ENCODE measurements at regions not wholly inside any gene's neighbourhood (a gene's known extent, or its start where the extent isn't known, plus 50 kb on each side); places are given as distances from the start of the nearest gene placed in this dataset.

- Histone ChIP-seq H3K36me3 (ENCODE audit: control insufficient read depth, insufficient read depth, low read length) (no peaks in the 10 kb centered on the region), H3K27ac (ENCODE audit: low read length) (no peak overlapping the region), H3K4me3 (ENCODE audit: low read depth in 2 of 2, low read length in 2 of 2) (no peak overlapping the region), H3K9me3 (ENCODE audit: control insufficient read depth, insufficient read depth, low read depth, low read length) (no peaks in the 10 kb centered on the region), H3K4me1 (ENCODE audit: control insufficient read depth, insufficient read depth, low read length) (no peaks in the 10 kb centered on the region), H3K27me3 (ENCODE audit: control insufficient read depth, insufficient read depth, low read length) (no peaks in the 10 kb centered on the region)
- POLR2A ChIA-PET, result no interaction called here
- BruUV-seq (replicated peaks), result no TSS peak
- no peak for DNase-seq (ENCODE audit: low read depth, low spot score)
- intact Hi-C loops (cut with micrococcal nuclease; ENCODE audit: unreplicated experiment) (no loop called here), in situ Hi-C loops (cut with HindIII; ENCODE audit: low pct_unique_long_range_greater_than_20kb, low sequenced_read_pairs) (no loop called here)
- no peak for ATAC-seq
- CTCF ChIA-PET, result no interaction called here
- TF ChIP-seq, protein P1, sequence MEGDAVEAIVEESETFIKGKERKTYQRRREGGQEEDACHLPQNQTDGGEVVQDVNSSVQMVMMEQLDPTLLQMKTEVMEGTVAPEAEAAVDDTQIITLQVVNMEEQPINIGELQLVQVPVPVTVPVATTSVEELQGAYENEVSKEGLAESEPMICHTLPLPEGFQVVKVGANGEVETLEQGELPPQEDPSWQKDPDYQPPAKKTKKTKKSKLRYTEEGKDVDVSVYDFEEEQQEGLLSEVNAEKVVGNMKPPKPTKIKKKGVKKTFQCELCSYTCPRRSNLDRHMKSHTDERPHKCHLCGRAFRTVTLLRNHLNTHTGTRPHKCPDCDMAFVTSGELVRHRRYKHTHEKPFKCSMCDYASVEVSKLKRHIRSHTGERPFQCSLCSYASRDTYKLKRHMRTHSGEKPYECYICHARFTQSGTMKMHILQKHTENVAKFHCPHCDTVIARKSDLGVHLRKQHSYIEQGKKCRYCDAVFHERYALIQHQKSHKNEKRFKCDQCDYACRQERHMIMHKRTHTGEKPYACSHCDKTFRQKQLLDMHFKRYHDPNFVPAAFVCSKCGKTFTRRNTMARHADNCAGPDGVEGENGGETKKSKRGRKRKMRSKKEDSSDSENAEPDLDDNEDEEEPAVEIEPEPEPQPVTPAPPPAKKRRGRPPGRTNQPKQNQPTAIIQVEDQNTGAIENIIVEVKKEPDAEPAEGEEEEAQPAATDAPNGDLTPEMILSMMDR (IDR thresholded peaks at IDR 0.05), result no peak
- TF ChIP-seq SIN3A (IDR thresholded peaks at IDR 0.05; ENCODE audit: borderline replicate concordance, insufficient read depth, low read depth, low read length) (no peak), TCF7L2 (IDR thresholded peaks at IDR 0.05; ENCODE audit: low read depth, low read length) (no peak), REST (IDR thresholded peaks at IDR 0.05; ENCODE audit: insufficient read depth in 1 of 2, low read depth in 2 of 2, low read length in 1 of 2) (no peak), POLR2AphosphoS5 (IDR thresholded peaks at IDR 0.05; ENCODE audit: low read depth, low read length) (no peak)
Measured at GRCh38 chr9:119818726-119819435, 449.6 kb upstream of the BRINP1 start.

GRCh38 chr9:119810645-119811429 lies 441.6 kb upstream of the BRINP1 start:
- in situ Hi-C loops (cut with HindIII; ENCODE audit: low pct_unique_long_range_greater_than_20kb, low sequenced_read_pairs), result no loop called here
- no peak overlapping the region for H3K27ac ChIP-seq (ENCODE audit: low read length)
- TF ChIP-seq TCF7L2 (IDR thresholded peaks at IDR 0.05; ENCODE audit: low read depth, low read length), result no peak
- TF ChIP-seq, protein P1 (IDR thresholded peaks at IDR 0.05), result no peak
- no peak for TF ChIP-seq POLR2AphosphoS5 (IDR thresholded peaks at IDR 0.05; ENCODE audit: low read depth, low read length)
- TF ChIP-seq REST (IDR thresholded peaks at IDR 0.05; ENCODE audit: insufficient read depth in 1 of 2, low read depth in 2 of 2, low read length in 1 of 2), result no peak
- no peak for TF ChIP-seq SIN3A (IDR thresholded peaks at IDR 0.05; ENCODE audit: borderline replicate concordance, insufficient read depth, low read depth, low read length)
- H3K27me3 ChIP-seq (ENCODE audit: control insufficient read depth, insufficient read depth, low read length), result no peaks in the 10 kb centered on the region
- H3K4me1 ChIP-seq (ENCODE audit: control insufficient read depth, insufficient read depth, low read length), result no peaks in the 10 kb centered on the region
- no peak for DNase-seq (ENCODE audit: low read depth, low spot score)
- no peak for ATAC-seq
- no peak overlapping the region for H3K4me3 ChIP-seq (ENCODE audit: low read depth in 2 of 2, low read length in 2 of 2)
- no peaks in the 10 kb centered on the region for H3K36me3 ChIP-seq (ENCODE audit: control insufficient read depth, insufficient read depth, low read length)
- H3K9me3 ChIP-seq (ENCODE audit: control insufficient read depth, insufficient read depth, low read depth, low read length), result no peaks in the 10 kb centered on the region
- ChIA-PET POLR2A (no interaction called here), CTCF (no interaction called here)
- intact Hi-C loops (cut with micrococcal nuclease; ENCODE audit: unreplicated experiment), result no loop called here
- no TSS peak for BruUV-seq (replicated peaks)
